ENCODE measurements at regions not wholly inside any gene's neighbourhood (a gene's known extent, or its start where the extent isn't known, plus 50 kb on each side); places are given as distances from the start of the nearest gene placed in this dataset.
A peak's percentile ranks its signal among the peaks of the same experiment; 100 is the strongest.

GRCh38 chr3:34008836-34009809 lies 210.7 kb downstream of the PDCD6IP start:
- H3K4me3 ChIP-seq: no peak overlapping the region
- WGBS, 2 donors: 28 to 47% methylated on average over 2 of the region's 2 CpGs
- no peaks in the 10 kb centered on the region for H3K27me3 ChIP-seq
- H3K4me1 ChIP-seq: peaks cover 0 to 8% (median 4%) of the 10 kb centered on the region in 4 donors
- TF ChIP-seq POLR2A (IDR thresholded peaks at IDR 0.05) (no peak), POLR2AphosphoS5 (IDR thresholded peaks at IDR 0.05) (no peak), EP300 (IDR thresholded peaks at IDR 0.05) (no peak), CTCF (IDR thresholded peaks at IDR 0.05) (no peak)
- H3K27ac ChIP-seq: no peak overlapping the region
- no peaks in the 10 kb centered on the region for H3K36me3 ChIP-seq
- intact Hi-C loops (cut with DNase I): no loop called here
- DNase-seq: no peak
- no peaks in the 10 kb centered on the region for H3K9me3 ChIP-seq

- intact Hi-C loops (cut with DNase I): no loop called here
- no peak for DNase-seq
- no peak overlapping the region for H3K4me3 ChIP-seq
- H3K9me3 ChIP-seq: no peaks in the 10 kb centered on the region
- H3K27ac ChIP-seq: peak overlapping the region in 1 of 4 donors; percentile 42
- peaks cover 0 to 8% (median 4%) of the 10 kb centered on the region in 4 donors for H3K4me1 ChIP-seq
- no peak for TF ChIP-seq POLR2AphosphoS5 (IDR thresholded peaks at IDR 0.05)
- TF ChIP-seq CTCF (IDR thresholded peaks at IDR 0.05): no peak
- no peak for TF ChIP-seq POLR2A (IDR thresholded peaks at IDR 0.05)
- TF ChIP-seq EP300 (IDR thresholded peaks at IDR 0.05): no peak
- H3K36me3 ChIP-seq: no peaks in the 10 kb centered on the region
- 92 to 95% methylated on average over 3 of the region's 3 CpGs for WGBS, 2 donors
- H3K27me3 ChIP-seq: no peaks in the 10 kb centered on the region
Observed at GRCh38 chr3:34011171-34012101, 213.0 kb downstream of the PDCD6IP start.

GRCh38 chr3:34012102-34012461 lies 213.7 kb downstream of the PDCD6IP start:
- no peak overlapping the region for H3K4me3 ChIP-seq
- peaks cover 0 to 8% (median 4%) of the 10 kb centered on the region in 4 donors for H3K4me1 ChIP-seq
- H3K27ac ChIP-seq: peak overlapping the region in 1 of 4 donors; percentile 42
- H3K27me3 ChIP-seq: no peaks in the 10 kb centered on the region
- no peak for DNase-seq
- 32 to 52% methylated on average over 2 of the region's 2 CpGs for WGBS, 2 donors
- intact Hi-C loops (cut with DNase I): no loop called here
- no peaks in the 10 kb centered on the region for H3K36me3 ChIP-seq
- TF ChIP-seq CTCF (IDR thresholded peaks at IDR 0.05) (no peak), POLR2A (IDR thresholded peaks at IDR 0.05) (no peak), EP300 (IDR thresholded peaks at IDR 0.05) (no peak)
- H3K9me3 ChIP-seq: no peaks in the 10 kb centered on the region

- DNase-seq: no peak
- Histone ChIP-seq H3K36me3 (no peaks in the 10 kb centered on the region), H3K27me3 (no peaks in the 10 kb centered on the region), H3K9me3 (no peaks in the 10 kb centered on the region), H3K4me3 (no peak overlapping the region), H3K4me1 (peaks cover 0 to 8% (median 4%) of the 10 kb centered on the region in 4 donors), H3K27ac (no peak overlapping the region)
- no peak for TF ChIP-seq POLR2A (IDR thresholded peaks at IDR 0.05)
- no peak for TF ChIP-seq CTCF (IDR thresholded peaks at IDR 0.05)
- TF ChIP-seq EP300 (IDR thresholded peaks at IDR 0.05): no peak
- no peak for TF ChIP-seq POLR2AphosphoS5 (IDR thresholded peaks at IDR 0.05)
- 80 to 83% methylated on average over 6 of the region's 6 CpGs for WGBS, 2 donors
- intact Hi-C loops (cut with DNase I): no loop called here
Observed at GRCh38 chr3:34013818-34014570, 215.6 kb downstream of the PDCD6IP start.

All from sigmoid colon (tissue), 6 donors.